ENCODE measurements at regions not wholly inside any gene's neighbourhood (a gene's known extent, or its start where the extent isn't known, plus 50 kb on each side); places are given as distances from the start of the nearest gene placed in this dataset.

DNA sequence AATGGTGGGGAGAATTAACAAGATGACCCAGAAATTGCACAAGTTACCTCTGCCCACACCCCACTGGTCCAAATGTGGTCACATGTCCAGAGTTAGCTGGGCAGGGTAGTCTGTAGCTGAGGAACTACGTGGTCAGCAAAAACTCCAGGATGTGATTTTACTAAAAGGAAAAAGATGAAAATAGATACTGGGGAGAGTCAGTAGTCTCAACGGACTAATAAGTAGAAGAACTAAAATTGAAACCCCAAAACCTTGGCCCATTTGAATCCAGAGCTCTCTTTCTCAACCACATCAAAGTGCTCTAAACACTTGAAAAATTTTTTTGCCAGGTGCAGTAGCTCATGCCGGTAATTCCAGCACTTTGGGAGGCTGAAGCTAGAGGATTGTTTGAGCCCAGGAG, 146.3 kb downstream of the SKIDA1 start:
- no peak for TF ChIP-seq CTCF (IDR thresholded peaks at IDR 0.05)
- no peak for TF ChIP-seq ZFX (IDR thresholded peaks at IDR 0.05; ENCODE audit: borderline replicate concordance)
